HUDEP-2 (cell line): ENCODE measurements at regions not wholly inside any gene's neighbourhood (a gene's known extent, or its start where the extent isn't known, plus 50 kb on each side); places are given as distances from the start of the nearest gene placed in this dataset.

ENCODE experiments used
- DNase-seq, 76 experiments: peaks; one replicate each; lab custom pipeline; 2025; ENCODE audit not compliant: unreplicated experiment in 76 of 76; lab: John Stamatoyannopoulos, UW

DNA sequence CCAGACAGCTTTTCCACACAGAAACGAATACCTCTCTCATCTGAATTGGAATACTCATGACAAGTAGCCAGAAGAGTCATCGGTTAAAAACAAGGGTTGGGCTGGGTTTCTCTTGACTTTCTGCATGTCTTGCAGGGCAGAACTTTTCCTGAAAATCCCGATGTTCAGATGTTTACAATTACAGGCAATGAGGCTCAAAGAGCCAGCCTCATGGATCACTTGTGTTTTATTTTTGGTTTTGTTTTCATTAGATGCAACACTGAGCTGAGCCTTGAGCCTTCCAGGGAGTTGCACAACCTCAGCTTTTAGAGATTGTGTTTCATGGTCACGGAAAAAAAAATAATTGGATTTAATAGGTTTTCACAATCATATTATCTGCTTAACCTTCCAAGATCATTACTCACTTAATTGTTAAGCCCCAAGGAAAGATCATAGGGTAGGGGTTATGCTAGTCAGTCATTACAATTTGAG lies 288.1 kb upstream of the PRDM1 start:
- no peak for DNase-seq

- DNase-seq = no peak
These were observed 288.7 kb upstream of the PRDM1 start for GRCh38 chr6:105797286-105797979.

GRCh38 chr6:105795913-105796517 lies 290.1 kb upstream of the PRDM1 start:
- no peak for DNase-seq

DNA sequence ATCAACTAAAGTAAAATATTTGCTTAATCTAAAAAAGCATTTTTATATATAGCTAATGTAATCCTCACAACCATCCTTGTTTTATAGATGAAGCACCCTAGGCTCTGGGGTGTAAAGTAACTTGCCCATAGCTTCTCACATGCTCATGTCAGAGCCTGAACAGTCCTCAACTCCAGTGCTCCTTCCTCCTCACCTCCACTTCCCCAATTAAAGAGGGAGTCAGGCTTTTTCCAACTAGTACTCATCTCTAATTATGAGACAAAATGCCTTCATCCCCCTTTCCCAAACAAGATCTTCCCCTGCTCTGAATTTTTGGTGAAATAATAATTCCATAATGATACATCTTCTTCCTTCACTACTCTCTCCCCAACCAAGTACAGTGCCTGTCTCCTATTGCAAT lies 290.8 kb upstream of the PRDM1 start:
- DNase-seq = no peak

GRCh38 chr6:105794870-105795269 lies 291.3 kb upstream of the PRDM1 start:
- DNase-seq = no peak

DNA sequence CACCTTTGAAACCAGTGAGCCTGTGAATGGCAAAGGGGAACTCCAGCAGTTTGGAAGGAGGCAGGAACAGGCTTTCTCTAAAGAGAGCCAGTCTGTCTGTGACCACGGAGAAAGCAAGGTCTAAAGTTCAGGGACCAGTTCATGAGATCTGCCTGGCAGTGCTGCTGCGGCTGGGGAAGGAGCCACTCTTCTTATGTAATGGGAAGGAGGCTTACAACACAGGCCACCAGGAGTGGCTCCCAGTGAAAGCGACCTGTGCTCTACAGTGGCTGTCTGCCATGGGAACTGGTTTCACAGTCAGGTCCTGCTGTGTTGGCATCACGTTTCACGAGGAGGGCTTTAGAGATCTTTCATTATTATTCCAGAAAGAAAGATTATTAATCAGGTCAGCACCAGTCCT lies 291.9 kb upstream of the PRDM1 start:
- no peak for DNase-seq

- peak in 33 of 76 experiments; percentile 4 to 52 (median 22) for DNase-seq
These were observed 293.0 kb upstream of the PRDM1 start for GRCh38 chr6:105793130-105793529.

DNA sequence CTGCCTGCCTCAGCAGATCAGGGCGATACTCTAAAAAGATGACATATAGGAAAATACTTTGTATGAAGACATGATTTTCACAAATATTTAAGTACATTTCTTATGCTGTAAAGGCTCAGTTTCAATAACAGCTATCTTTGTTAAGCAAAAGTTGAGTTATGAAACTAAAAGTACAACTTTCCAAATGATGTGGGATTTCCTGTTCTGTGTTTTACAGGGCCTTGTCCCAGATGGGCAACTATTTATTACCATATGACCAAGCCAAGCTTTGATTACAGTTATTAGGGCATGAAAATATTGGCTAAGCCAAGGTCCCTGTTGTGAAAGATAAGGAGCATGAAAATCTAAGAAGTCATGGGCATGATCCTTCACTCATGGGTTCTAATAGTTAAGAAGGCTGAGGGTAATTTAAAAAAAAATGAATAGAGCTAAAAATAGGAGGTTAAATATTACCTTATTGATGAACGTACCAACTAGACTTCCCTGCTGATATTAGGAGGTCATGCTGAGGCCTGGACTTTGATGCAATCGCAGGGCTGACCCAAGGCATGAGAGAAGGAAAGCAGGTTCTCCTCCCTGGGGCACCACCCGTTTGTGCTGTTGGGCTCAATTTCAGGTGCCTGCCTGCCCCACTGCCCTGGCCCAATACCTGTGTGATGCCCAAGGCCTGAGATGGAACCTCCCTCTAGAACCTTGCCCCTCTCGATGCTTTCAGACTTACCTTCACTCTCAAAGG lies 294.4 kb upstream of the PRDM1 start:
- DNase-seq = no peak

- no peak for DNase-seq
These were observed 295.0 kb upstream of the PRDM1 start for GRCh38 chr6:105791179-105791578.

DNA sequence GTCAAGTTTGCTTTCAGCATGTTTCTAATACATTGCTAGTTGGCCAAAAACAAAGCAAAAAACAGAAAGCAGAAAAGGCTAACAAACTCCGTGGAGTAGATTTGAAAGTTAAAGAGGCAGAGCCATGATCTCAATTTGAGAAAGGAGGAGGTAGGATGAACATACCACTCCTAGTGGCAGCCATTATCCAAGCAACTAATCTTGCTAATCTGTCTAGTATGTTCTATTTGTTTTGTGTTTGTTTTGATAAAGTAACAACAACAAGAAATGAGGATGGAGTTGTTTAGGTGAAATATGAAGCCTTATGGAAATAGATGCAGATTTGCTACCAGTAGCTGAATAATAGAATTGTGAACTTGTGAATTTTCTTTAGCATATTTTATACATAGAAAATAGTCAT lies 295.5 kb upstream of the PRDM1 start:
- DNase-seq = no peak

GRCh38 chr6:105789935-105790334 lies 296.2 kb upstream of the PRDM1 start:
- DNase-seq = no peak

DNA sequence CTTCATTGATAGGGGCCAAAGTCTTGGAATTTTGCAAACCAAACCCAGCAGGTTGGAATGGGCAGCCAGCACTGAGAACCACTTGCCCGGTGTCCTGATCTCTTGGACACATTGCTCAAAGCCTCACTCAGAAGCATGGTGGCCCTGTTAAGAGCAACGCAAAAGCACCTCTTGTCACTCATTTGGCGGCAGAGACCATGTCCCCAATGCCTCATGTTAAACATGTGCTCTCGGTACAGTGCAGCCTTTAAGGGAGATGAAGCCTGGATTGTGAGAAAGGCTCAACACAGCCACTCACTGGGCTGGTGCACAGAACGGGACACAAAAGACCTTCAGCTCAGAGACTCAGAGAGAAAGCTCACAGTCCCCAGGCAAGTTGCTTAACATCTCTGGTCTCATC lies 298.4 kb upstream of the PRDM1 start:
- no peak for DNase-seq

- DNase-seq = no peak
These were observed 299.1 kb upstream of the PRDM1 start for GRCh38 chr6:105786890-105787655.

DNA sequence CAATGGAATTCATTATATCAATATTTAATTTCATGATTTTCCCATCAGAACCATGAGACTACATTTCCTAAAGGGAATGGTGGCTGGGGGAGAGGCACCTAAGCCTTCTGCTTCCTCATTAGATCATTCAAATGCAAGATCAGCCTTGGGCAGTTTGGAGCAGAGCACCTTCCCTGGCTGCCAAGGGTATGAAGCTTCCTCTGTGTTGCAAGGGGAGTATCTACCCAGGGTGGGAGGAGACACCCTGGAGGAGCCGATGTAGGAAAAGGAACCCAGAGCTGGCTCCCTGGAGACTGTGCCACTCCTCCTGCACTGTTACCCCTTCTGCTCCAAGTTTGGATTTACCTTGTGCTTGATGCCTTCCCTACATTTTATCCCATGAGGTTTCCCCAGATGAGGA lies 299.7 kb upstream of the PRDM1 start:
- no peak for DNase-seq

GRCh38 chr6:105785066-105785811 lies 300.9 kb upstream of the PRDM1 start:
- no peak for DNase-seq

DNA sequence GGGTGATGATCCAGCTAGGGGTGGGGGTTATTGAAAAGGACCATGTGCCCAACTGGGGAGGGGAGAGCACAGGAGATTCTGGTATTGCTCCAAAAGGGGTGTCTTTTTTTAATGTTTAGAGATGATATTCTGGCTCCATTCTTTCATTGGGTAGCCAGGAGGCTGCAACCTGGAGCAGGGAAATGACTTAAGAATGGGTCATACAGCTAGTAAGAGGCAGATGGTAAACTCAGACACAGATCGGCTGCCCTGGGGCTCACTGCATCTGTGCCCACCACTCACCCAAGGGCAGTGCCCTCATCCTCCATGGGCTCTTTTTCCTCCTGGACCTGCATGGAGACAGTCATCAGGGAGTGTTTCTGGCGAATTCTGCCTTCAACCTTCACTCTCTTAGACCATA lies 302.0 kb upstream of the PRDM1 start:
- no peak for DNase-seq

GRCh38 chr6:105783333-105783935 lies 302.7 kb upstream of the PRDM1 start:
- DNase-seq = no peak

- no peak for DNase-seq
These were observed 304.2 kb upstream of the PRDM1 start for GRCh38 chr6:105781915-105782314.

DNA sequence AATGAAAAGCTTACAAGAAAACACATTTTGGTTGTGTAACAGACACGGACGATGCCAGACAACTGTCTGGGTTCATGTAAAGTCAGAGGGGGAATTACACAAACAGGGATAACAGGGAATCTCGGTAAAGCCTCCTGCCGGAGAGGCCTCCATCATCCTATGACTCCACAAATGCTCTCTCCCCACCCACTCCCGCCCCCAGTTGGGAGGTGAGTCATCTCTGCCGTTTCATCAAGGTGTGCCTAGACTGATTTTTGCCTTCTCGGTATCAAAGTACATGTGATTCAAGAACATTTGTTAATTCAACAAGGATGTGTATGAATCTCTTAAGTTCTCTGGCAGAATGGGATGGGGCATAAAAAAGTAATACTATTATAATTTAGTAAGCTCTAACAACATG lies 304.9 kb upstream of the PRDM1 start:
- no peak for DNase-seq
